GM12874 (cell line): ENCODE measurements at regions not wholly inside any gene's neighbourhood (a gene's known extent, or its start where the extent isn't known, plus 50 kb on each side); places are given as distances from the start of the nearest gene placed in this dataset.

Source experiments
- TF ChIP-seq, protein P1 (sequence below): IDR thresholded peaks from 2 replicates; pipeline ENCODE4 v1.5.1; 2011; ENCODE audit warnings: low read depth, mild to moderate bottlenecking, control low read depth, low read length, moderate library complexity; ENCODE audit not compliant: insufficient read depth

DNA sequence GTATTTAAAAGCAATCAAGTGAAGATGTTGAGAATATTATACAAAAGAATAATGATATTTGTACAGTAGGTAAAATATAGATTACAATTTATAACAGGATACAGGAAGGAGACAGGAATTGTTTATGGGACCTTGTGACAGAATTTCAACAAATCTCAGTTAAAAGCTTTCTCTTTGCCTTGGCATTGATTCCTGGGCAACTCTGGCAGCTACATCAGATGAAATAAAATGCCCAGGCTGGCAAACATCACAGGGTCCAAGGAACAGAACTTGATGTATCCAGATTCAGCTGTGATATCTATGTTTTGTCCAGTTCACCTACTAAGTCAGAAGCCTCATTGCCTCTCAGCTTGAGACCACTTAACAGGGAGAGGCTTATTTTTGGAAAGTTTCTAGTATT, 473.1 kb downstream of the MCTP2 start:
- TF ChIP-seq, protein P1, sequence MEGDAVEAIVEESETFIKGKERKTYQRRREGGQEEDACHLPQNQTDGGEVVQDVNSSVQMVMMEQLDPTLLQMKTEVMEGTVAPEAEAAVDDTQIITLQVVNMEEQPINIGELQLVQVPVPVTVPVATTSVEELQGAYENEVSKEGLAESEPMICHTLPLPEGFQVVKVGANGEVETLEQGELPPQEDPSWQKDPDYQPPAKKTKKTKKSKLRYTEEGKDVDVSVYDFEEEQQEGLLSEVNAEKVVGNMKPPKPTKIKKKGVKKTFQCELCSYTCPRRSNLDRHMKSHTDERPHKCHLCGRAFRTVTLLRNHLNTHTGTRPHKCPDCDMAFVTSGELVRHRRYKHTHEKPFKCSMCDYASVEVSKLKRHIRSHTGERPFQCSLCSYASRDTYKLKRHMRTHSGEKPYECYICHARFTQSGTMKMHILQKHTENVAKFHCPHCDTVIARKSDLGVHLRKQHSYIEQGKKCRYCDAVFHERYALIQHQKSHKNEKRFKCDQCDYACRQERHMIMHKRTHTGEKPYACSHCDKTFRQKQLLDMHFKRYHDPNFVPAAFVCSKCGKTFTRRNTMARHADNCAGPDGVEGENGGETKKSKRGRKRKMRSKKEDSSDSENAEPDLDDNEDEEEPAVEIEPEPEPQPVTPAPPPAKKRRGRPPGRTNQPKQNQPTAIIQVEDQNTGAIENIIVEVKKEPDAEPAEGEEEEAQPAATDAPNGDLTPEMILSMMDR = no peak

DNA sequence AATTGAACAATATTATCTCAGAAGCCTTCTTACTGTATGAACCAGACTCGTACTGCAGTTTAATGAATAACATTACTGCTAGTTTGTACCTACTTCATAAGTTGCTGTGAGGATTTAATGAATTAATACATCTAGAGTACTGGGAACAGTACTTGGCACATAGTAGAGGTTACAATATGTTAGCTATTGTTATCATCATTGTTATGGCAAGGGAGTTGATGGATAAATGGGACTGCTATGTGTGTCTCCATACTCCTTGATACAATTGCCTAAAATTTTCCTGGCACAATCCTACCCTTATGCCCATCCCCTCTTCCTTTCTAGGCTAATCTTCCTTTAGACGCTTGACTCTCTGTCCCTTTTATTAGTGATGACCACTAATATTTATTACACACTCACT, 473.6 kb downstream of the MCTP2 start:
- TF ChIP-seq, protein P1 = no peak

DNA sequence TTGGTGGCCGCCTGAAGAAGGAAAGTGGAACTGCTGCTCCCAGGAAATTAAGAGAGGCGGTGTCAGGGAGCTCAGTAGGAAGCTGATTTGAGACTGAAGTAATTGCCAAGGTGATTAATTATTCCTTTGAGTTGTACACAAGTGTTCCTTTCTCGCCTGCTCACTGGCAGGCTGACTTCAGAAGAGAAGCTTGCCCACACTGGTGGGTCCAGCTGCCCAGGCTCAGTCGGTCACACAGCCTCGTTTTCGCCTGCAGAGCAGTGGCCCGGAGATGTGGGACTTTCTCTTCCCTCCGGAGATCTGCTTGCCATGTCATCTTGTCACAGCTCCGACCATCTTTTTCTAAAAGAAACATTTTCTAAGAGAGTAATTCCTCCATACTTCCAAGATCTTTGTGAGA, 478.0 kb downstream of the MCTP2 start:
- TF ChIP-seq, protein P1 = no peak

DNA sequence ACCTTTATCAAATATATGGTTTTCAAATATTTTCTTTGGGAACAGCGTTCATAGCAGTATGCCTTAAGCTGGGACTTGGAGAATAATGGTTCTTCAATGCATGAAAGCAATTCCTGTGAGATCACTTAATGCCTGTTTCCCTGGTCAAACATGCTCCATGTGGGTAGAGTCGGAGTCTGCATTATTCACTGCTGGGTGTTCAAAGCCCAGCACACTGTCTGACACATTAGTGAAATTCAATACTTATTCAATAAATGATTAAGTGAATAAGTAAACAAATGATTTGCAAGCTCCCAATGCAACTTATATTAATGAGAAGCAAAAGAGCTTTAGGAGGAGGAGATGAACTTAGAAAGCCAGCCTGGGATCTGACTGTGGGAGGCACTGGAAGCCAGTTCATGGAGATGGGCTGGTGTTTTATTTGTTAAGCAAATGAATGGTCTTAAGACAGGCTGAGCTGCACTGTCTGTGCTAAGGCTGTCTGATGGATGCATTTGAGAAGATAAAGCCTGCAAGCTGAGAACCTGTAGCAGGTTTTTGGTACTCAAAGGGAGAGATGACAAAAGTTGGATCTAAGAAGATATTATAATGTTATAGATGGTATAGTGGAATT, 490.8 kb downstream of the MCTP2 start:
- TF ChIP-seq, protein P1 = no peak

DNA sequence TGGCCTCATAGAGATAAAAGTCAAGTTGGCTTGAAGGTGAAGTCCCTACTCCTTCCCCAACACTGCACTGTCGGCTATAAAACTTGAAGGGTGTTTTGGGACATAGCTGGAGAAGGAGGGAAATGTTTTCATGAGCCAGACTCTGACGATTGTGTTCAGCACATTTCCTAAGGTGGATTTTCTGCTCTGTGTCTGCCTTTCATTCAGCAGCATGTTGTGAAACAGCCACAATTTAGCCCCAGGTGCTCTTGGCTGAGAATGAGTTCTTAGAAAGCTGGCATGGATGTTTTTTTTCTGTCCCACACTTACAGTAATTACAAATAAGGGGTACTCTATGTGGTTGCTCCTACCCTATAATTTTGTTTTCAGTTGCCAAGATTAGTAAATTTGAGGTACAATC, 492.4 kb downstream of the MCTP2 start:
- TF ChIP-seq, protein P1 = no peak

DNA sequence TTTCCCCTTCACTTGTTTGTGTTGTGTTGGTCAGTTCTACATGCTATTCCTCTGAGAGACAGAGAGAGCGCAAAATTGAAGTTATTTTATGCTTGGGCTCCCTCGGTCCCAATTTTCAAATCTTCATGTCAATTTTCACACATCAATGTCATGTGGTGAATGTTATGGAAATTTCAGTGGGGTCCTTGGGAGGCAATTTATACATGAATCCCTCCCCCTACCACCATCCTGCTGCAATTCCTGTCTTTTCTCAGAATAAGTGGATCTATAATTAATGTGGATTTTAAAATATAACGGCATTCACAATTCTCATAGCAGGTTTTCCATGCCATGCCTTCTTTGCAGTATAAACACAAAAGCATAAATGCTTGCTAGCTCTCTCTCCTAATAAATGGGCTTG, 499.9 kb downstream of the MCTP2 start:
- TF ChIP-seq, protein P1 = no peak

DNA sequence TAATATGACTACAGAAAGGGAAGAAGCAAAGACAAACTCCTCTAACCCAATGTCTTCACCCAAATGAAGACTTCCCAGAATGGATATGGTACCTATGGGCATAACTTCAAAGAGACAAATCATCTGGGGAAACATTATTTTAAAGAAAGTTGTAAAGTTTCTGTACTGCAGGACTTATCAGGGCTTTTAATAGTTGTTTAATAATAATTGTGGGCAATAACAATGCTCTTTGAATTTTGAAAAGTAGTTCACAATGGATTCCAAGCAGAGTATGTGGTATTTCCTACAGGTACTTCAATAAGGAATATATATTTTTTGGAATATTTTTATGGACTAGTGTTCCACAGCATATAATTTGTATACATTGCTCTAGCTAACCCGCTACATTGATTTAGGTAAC, 503.1 kb downstream of the MCTP2 start:
- TF ChIP-seq, protein P1 = no peak

DNA sequence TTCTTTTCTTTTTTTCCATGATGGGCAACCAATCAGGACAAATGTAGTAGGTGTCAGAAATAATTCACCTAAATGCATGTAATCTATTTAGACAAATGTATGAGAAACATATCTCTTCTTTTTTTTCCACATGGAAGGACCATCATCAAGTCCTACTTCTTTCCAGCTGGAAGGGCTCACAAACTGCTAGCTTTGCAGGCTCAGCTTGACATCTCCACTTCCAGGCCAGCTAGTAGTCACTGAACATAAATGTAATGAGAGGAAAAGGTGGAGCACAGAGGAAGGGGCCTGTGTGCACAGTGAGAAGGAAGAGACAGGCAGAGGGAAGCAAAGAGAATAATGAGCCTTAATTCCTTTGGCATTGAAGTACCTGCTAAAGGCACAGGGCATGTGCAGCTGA, 504.9 kb downstream of the MCTP2 start:
- TF ChIP-seq, protein P1 = no peak
